Neural crest cell (in vitro differentiated cells): ENCODE measurements at regions not wholly inside any gene's neighbourhood (a gene's known extent, or its start where the extent isn't known, plus 50 kb on each side); places are given as distances from the start of the nearest gene placed in this dataset.

Experiments used
- DNase-seq: peaks from one replicate; pipeline ENCODE4 v3.0.0; 2021; ENCODE audit warnings: low read depth, mixed read lengths, low spot score
- H3K27ac Mint-ChIP-seq: one replicate; pipeline ENCODE4 v1.8.0; 2021; ENCODE audit warnings: mild to moderate bottlenecking, mixed read lengths; ENCODE audit not compliant: unreplicated experiment
- H3K27me3 Mint-ChIP-seq: 2 replicates; pipeline ENCODE4 v1.8.0; 2021; ENCODE audit warnings: low read depth, mild to moderate bottlenecking, mixed read lengths
- H3K36me3 Mint-ChIP-seq: 2 replicates; pipeline ENCODE4 v1.8.0; 2021; ENCODE audit warnings: low read depth, mild to moderate bottlenecking, mixed read lengths
- H3K4me1 Mint-ChIP-seq: 2 replicates; pipeline ENCODE4 v1.8.0; 2021; ENCODE audit warnings: mixed read lengths
- H3K4me3 Mint-ChIP-seq: one replicate; pipeline ENCODE4 v1.8.0; 2021; ENCODE audit warnings: mild to moderate bottlenecking, mixed read lengths
- H3K9me3 Mint-ChIP-seq: 2 replicates; pipeline ENCODE4 v1.8.0; 2021; ENCODE audit warnings: mixed read lengths
- TF ChIP-seq, protein P1 (sequence below): fragments of 200-600 bp; sonication (generic); conservative IDR thresholded peaks from 2 replicates; pipeline ENCODE4 v1.5.0; 2021; ENCODE audit warnings: antibody characterized with exemption, mild to moderate bottlenecking

DNA sequence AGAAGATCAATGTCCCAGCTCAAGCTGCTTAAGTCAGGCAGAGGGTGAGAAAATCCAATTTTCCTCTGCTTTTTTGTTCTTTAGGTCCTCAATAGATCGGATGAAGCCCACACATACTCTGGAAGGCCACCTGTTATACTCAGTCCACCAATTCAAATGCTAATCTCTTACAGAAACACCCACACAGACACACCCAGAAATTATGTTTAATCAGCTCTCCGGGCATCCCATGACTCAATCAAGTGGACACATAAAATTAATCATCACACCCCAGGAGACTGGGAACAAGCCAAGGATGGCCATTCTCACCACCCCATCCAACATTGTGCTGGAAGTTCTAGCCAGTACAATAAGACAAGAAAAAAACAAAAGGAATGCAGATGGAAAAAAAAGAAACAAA, 67.8 kb upstream of the SLC24A5 start:
- no peak for DNase-seq
- peaks cover 18% of the 10 kb centered on the region for H3K9me3 Mint-ChIP-seq
- no peaks in the 10 kb centered on the region for H3K4me1 Mint-ChIP-seq
- no peaks in the 10 kb centered on the region for H3K27me3 Mint-ChIP-seq
- no peak overlapping the region for H3K4me3 Mint-ChIP-seq
- H3K27ac Mint-ChIP-seq = no peak overlapping the region
- peaks cover 7% of the 10 kb centered on the region for H3K36me3 Mint-ChIP-seq
- TF ChIP-seq, protein P1, sequence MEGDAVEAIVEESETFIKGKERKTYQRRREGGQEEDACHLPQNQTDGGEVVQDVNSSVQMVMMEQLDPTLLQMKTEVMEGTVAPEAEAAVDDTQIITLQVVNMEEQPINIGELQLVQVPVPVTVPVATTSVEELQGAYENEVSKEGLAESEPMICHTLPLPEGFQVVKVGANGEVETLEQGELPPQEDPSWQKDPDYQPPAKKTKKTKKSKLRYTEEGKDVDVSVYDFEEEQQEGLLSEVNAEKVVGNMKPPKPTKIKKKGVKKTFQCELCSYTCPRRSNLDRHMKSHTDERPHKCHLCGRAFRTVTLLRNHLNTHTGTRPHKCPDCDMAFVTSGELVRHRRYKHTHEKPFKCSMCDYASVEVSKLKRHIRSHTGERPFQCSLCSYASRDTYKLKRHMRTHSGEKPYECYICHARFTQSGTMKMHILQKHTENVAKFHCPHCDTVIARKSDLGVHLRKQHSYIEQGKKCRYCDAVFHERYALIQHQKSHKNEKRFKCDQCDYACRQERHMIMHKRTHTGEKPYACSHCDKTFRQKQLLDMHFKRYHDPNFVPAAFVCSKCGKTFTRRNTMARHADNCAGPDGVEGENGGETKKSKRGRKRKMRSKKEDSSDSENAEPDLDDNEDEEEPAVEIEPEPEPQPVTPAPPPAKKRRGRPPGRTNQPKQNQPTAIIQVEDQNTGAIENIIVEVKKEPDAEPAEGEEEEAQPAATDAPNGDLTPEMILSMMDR = no peak

DNA sequence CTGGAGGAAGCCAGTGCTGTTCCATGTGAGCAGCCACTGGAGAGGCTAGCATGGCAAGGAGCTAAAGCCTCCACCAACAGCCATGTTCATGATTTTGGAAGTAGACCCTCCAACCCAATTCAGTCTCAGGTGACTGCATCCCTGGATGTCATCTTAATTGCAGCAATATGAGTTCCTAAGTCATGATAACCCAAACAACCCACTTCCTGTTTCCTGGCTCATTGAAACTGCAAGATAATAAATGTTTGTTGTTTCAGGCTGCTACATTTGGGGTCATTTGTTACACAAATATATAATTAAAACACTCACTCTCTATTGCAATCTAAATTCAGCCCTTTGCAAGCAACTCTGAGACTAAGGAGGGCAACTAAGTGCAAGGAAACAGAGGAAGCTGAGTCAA, 62.4 kb upstream of the SLC24A5 start:
- Mint-ChIP-seq H3K4me3 (no peak overlapping the region), H3K27me3 (no peaks in the 10 kb centered on the region), H3K4me1 (peaks cover 6% of the 10 kb centered on the region), H3K9me3 (peaks cover 10% of the 10 kb centered on the region), H3K27ac (no peak overlapping the region), H3K36me3 (peaks cover 3% of the 10 kb centered on the region)
- TF ChIP-seq, protein P1 = no peak
- no peak for DNase-seq

DNA sequence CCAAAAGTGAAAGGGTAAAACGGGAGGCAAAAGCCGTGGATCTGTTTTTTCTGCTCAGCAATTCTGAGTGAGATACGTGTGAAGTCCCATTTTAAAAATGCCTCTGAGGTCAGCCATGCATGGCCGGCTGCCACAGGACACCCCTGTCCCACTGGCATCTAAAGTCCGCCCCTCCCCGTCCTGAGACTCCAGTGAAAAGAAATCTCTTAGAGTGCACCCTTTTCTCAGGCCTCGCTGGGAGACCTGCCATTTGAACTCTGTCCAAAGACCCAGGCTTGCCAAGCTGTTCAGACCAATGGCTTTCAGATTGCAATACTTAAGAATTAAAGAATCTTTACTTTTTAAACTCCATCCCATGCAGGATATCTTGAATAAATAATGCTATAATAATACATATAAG, 61.0 kb upstream of the SLC24A5 start:
- no peak overlapping the region for H3K27ac Mint-ChIP-seq
- peaks cover 6% of the 10 kb centered on the region for H3K4me1 Mint-ChIP-seq
- H3K9me3 Mint-ChIP-seq = peaks cover 4% of the 10 kb centered on the region
- peaks cover under 1% of the 10 kb centered on the region for H3K36me3 Mint-ChIP-seq
- H3K27me3 Mint-ChIP-seq = no peaks in the 10 kb centered on the region
- no peak for DNase-seq
- no peak overlapping the region for H3K4me3 Mint-ChIP-seq
- TF ChIP-seq, protein P1 = no peak

DNA sequence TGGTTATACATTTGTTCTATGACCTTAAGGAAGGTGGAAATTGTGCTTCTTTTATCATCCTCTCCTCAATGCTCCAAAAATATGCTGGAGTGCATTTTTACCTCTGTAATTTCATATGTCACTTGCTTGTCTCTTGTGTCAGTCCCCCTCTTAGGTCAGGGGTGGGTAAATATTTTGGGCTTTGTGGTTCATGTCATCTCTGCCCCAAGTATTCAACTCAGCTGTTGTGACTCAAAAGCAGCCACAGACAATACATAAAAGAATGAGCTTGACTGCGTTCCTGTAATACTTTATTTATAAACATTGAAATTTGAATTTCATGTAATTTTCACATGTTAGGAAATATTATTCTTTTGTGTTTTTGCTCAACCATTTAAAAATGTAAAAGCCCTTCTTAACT, 60.4 kb upstream of the SLC24A5 start:
- H3K27ac Mint-ChIP-seq = no peak overlapping the region
- H3K27me3 Mint-ChIP-seq = no peaks in the 10 kb centered on the region
- TF ChIP-seq, protein P1 = no peak
- H3K4me3 Mint-ChIP-seq = no peak overlapping the region
- H3K4me1 Mint-ChIP-seq = peaks cover 6% of the 10 kb centered on the region
- H3K9me3 Mint-ChIP-seq = peaks cover 2% of the 10 kb centered on the region
- no peaks in the 10 kb centered on the region for H3K36me3 Mint-ChIP-seq
- DNase-seq = no peak

DNA sequence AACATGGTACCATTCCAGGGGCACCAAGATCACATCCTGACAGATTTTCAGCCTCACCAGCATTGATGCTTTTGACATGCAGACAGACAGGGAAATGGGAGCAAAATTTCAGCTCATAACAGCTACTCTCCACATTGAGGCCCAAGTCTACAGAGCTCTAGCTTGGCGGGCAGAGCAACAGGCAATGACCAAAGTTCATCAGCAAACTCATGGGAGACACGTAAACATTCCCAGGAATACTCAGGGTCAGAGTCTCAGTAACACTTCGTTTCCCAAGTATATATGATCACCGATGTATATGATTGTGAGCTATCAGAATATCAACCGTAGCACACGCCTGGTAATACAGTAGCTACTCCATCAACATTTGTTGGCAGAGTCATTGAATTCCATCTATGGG, 59.2 kb upstream of the SLC24A5 start:
- no peak for DNase-seq
- H3K4me1 Mint-ChIP-seq = peaks cover 6% of the 10 kb centered on the region
- no peaks in the 10 kb centered on the region for H3K36me3 Mint-ChIP-seq
- H3K27ac Mint-ChIP-seq = no peak overlapping the region
- no peak overlapping the region for H3K4me3 Mint-ChIP-seq
- TF ChIP-seq, protein P1 = no peak
- no peaks in the 10 kb centered on the region for H3K9me3 Mint-ChIP-seq
- H3K27me3 Mint-ChIP-seq = no peaks in the 10 kb centered on the region
